Fibroblast of upper back skin (primary cell): ENCODE measurements at regions not wholly inside any gene's neighbourhood (a gene's known extent, or its start where the extent isn't known, plus 50 kb on each side); places are given as distances from the start of the nearest gene placed in this dataset.

Experiments
- DNase-seq: peaks from one replicate; pipeline ENCODE4 v3.0.0-alpha.2; 2013

DNA sequence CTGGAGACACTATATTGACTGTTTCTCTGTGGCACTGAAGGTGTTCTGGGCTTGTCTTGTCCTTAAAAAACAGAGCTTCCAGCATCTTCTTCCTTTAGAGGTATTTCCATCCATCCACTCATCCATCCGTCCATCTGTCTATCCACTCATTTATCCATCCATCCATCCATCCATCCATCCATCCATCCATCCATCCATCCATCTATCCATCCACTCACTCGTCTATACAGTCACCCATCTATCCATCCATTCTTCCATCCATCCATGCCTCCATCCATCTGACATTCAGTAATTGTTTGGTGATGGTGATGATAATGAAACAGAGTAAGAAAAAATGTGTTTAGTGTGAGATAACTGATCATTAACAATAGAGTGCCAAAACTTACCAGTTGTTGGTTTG lies 334.8 kb downstream of the NSG2 start:
- DNase-seq: no peak

DNA sequence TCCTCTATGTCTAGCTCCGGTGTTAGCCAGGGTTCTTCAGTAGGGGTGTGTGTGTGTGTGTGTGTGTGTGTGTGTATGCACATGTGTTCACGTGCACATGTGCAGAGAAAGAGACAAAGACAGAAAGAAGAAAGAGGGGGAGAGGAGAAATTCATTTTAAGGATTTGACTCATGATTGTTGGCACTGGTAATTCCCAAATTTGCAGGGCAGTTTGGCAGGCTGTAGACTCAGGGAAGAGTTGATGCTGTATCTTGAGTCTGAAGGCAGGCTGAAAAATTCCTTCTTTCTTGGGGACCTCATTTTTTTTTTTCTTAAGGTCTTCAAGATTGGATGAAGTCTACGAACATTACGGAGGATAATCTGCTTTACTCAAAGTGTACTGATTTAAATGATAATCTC lies 335.7 kb downstream of the NSG2 start:
- DNase-seq: peak; percentile 11

- no peak for DNase-seq
Measured at GRCh38 chr5:174383210-174384167, 338.0 kb downstream of the NSG2 start.

- peak; percentile 86 for DNase-seq
Measured at GRCh38 chr5:174384509-174384947, 339.0 kb downstream of the NSG2 start.

DNA sequence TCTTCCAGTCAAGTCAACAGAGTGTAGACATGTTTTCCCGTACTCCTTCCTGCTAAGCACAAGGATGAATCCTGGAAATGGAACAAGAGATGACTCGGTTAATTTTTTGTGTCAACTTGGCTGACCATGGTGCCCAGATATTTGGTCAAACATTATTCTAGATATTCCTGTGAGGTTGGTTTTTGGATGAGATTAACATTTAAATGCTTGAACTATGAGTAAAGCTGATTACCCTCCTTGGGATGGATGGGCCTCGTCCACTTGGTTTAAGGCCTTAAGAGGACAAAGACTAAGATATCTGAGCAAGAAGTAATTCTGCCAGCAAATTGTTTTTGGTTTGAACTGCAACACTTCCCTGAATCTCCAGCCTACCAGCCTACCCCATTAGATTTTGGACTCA lies 338.1 kb upstream of the MSX2 start:
- DNase-seq: peak; percentile 73

DNA sequence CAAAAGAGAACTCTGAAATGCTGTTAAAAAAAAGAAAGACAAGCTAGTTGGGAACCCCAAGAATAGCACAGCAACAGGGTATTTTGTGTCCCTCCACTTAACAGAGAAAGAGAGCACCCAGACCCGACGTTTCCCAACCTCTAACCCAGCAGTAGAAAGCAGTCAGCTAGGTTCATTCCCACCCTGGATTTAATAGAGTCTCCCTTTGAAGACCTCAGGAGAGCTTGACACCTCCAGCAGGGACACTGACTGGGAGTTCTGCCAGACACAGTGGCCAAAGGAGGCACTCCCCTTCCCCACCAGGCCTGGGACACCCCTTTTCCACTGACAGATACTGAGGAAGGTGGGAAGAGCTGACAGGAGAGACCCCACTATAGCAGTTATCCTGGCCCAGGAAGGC lies 337.5 kb upstream of the MSX2 start:
- no peak for DNase-seq

- DNase-seq: no peak
Measured at GRCh38 chr5:174387448-174387847, 336.9 kb upstream of the MSX2 start.

DNA sequence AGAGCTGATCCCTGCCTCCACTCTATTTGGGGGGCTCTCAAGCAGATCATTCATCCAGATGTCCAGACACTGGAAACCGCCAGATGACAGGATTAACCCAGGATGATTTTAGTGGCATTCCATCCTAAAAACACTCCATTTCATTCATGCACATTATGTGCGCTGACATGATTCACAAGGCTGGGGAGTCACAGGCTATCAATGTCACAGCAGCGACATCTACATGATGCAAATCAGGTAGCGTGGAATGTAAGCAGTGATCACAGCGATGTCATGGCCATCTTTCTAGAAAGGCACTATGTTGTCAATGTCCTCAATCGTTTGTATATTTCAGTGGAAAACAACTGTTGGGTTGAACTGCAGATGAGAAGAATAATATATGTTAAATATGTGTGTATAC lies 331.5 kb upstream of the MSX2 start:
- DNase-seq: no peak

- no peak for DNase-seq
Measured at GRCh38 chr5:174396541-174396940, 327.8 kb upstream of the MSX2 start.

DNA sequence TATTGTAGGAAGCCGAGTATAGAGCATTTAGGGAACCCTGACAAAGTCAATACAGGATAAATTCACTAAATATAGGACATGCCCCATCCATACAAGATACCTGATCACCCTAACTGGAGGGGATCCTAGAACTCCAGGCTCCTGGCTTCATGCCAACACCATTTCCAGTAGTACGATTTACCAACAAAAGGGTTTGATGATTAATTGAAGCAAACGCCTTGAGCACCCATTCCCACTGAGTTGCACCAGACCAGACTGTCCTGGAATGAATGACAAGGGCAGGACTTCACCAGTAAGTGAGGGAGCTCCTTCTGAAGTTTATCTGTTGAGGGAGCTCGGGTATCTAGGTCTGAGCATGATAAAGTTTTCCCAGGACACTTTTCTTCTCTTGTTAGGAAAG lies 327.2 kb upstream of the MSX2 start:
- DNase-seq: no peak

- DNase-seq: no peak
Measured at GRCh38 chr5:174398171-174398570, 326.2 kb upstream of the MSX2 start.

- no peak for DNase-seq
Measured at GRCh38 chr5:174399411-174399810, 325.0 kb upstream of the MSX2 start.

DNA sequence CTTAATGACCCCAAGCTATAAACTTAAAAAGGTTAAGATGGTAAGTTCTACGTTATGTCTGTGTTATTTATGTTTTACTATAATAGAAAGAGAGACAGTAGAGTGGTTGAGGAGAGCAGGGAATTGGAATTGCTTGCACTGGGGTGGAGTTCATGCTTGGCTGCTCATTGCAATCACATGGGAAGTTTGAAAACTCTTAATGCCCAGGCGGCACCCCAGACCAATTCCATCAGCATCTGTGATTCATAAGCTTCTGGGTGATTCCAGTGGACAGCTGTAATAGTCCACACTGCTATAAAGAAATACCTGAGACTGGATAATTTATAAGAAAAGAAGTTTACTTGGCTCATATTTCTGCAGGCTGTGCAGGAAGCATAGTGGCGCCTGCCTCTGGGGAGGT lies 323.9 kb upstream of the MSX2 start:
- DNase-seq: no peak

DNA sequence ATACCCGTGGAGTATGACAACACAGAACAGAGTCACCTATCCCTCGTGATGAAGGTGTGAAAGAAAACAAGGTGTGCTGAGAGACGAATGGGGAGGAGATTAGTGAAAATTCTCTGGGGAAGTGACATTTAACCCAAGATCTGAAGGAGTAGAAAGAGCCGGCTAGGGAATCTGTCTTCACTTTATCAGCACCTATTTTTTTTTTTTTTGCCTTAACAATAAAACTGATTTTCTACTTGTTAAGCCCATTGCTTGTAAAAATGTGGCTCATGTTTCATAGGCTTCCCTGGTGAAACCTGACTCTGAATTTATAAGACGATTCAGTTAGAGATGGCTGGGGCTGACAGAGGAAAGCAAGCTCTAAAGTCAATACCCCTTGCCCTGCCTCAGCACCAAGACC lies 322.6 kb upstream of the MSX2 start:
- DNase-seq: no peak

- no peak for DNase-seq
Measured at GRCh38 chr5:174402222-174402812, 322.1 kb upstream of the MSX2 start.

GRCh38 chr5:174404848-174405247 lies 319.5 kb upstream of the MSX2 start:
- no peak for DNase-seq

GRCh38 chr5:174409070-174409469 lies 315.3 kb upstream of the MSX2 start:
- DNase-seq: no peak

DNA sequence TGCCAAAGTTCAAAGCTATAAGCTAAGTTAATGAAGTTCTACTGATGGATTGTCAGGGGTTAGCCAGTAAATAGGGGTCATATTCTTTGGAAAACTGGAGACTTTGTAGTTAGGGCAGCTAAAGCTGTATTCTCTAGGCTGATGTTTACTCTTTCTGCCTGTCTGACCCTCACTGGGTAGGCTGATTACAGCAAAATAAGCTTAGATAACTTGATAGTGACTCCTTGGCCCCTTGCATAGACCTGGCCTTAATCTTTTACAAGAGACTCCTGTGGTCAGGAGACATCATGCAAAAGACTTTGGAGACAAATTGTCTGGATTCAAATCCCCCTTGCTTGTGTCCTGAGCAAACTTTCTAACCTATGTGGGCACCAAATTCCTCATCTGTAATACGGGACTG lies 314.4 kb upstream of the MSX2 start:
- DNase-seq: no peak

GRCh38 chr5:174410716-174411478 lies 313.5 kb upstream of the MSX2 start:
- no peak for DNase-seq

GRCh38 chr5:174411479-174411819 lies 312.9 kb upstream of the MSX2 start:
- DNase-seq: no peak

GRCh38 chr5:174412374-174412773 lies 312.0 kb upstream of the MSX2 start:
- no peak for DNase-seq

GRCh38 chr5:174412941-174413340 lies 311.4 kb upstream of the MSX2 start:
- peak; percentile 35 for DNase-seq

DNA sequence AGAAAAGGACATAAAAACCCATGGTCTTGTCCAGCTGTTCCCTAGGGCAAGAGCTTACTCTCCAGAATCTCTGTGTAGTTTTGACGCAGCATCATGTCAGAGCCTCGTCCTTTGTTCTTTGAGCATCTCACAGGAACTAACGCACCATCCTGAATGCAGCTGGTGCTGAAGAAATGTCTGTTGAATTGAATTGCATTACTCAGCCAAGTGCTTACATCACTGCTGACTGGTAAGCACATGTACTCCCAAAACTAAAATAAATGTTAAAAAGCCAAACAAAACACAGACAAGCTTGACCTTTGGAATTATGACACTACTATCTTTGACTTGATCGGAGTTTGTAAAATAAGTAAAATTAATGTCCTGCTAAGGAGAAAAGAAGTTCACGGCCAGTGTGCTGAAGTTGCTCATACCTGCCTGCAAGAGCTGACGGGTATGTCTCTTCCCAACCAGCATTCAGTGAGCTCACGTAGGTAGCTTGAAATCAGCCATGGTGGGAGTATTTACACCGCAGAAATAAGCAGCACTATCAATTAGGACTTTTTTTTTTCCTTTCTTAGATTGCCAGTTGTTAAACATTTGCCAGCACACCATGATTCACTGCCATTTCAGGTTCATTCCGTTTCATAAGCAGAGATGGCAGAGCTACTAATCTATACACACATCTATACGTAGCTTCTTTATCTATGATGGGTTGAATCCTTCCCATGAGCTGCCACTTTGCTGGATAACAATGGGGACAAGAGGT lies 310.6 kb upstream of the MSX2 start:
- peak; percentile 63 for DNase-seq
